K562 (cell line): ENCODE measurements at regions not wholly inside any gene's neighbourhood (a gene's known extent, or its start where the extent isn't known, plus 50 kb on each side); places are given as distances from the start of the nearest gene placed in this dataset.

Experiments used
- GABPA ChIP-seq: fragments of 200-800 bp; sonication (Bioruptor generic); conservative IDR thresholded peaks from 2 replicates; pipeline ENCODE4 v1.6.1; 2016; ENCODE audit warnings: low read depth, missing genetic modification characterization, missing compliant biosample characterization
- GATAD2B ChIP-seq: fragments of 450-650 bp; IDR thresholded peaks from 2 replicates; pipeline ENCODE4 v1.6.1; 2017; ENCODE audit warnings: mild to moderate bottlenecking, borderline replicate concordance
- GTF2E2 ChIP-seq: fragments of 200-800 bp; sonication (Bioruptor generic); IDR thresholded peaks from 2 replicates; pipeline ENCODE4 v1.6.1; 2016; ENCODE audit warnings: missing genetic modification characterization, missing compliant biosample characterization
- HNRNPK ChIP-seq: fragments of 200-400 bp; formaldehyde crosslinking; IDR thresholded peaks from one replicate; pipeline ENCODE4 v1.6.1; 2018; ENCODE audit warnings: mild to moderate bottlenecking, low read depth, low read length; ENCODE audit not compliant: poor library complexity, severe bottlenecking
- MLLT1 ChIP-seq, 2 experiments: fragments of 450-650 bp; IDR thresholded peaks; 2 replicates each; pipeline ENCODE4 v1.6.1; 2016
- MTA3 ChIP-seq: fragments of 450-650 bp; formaldehyde crosslinking; IDR thresholded peaks from 2 replicates; pipeline ENCODE4 v1.6.1; 2017; ENCODE audit warnings: mild to moderate bottlenecking, borderline replicate concordance
- POLR2AphosphoS2 ChIP-seq: IDR thresholded peaks from 2 replicates; pipeline ENCODE4 v1.6.1; 2012; ENCODE audit warnings: low read length, improper control_type of control experiment
- RBM22 ChIP-seq: fragments of 200-400 bp; formaldehyde crosslinking; IDR thresholded peaks from 2 replicates; pipeline ENCODE4 v1.6.1; 2018; ENCODE audit warnings: low read length, low read depth; ENCODE audit not compliant: poor library complexity, severe bottlenecking
- RBM39 ChIP-seq: fragments of 200-400 bp; formaldehyde crosslinking; optimal IDR thresholded peaks from 2 replicates; pipeline ENCODE3; 2018; ENCODE audit warnings: low read depth, low read length
- UBTF ChIP-seq, 2 experiments: IDR thresholded peaks; 2 replicates each; pipeline ENCODE4 v1.6.1; 2012; ENCODE audit warnings: improper control_type of control experiment in 2 of 2, low read depth in 2 of 2, low read length in 2 of 2, borderline replicate concordance in 1 of 2
- ZBTB8A ChIP-seq: fragments of 450-650 bp; IDR thresholded peaks from 2 replicates; pipeline ENCODE4 v1.6.1; 2018; ENCODE audit warnings: mild to moderate bottlenecking, moderate library complexity; ENCODE audit not compliant: partially characterized antibody
- ZSCAN29 ChIP-seq: fragments of 450-650 bp; IDR thresholded peaks from 2 replicates; pipeline ENCODE4 v1.6.1; 2017
- ZZZ3 ChIP-seq: fragments of 450-650 bp; IDR thresholded peaks from 2 replicates; pipeline ENCODE4 v1.6.1; 2016; ENCODE audit warnings: antibody characterized with exemption, mild to moderate bottlenecking, moderate library complexity
- TF ChIP-seq, protein P1 (sequence below): fragments of 450-650 bp; conservative IDR thresholded peaks from 2 replicates; pipeline ENCODE4 v1.6.1; 2016; ENCODE audit warnings: missing genetic modification characterization, low read depth, mild to moderate bottlenecking, control low read depth, missing compliant biosample characterization

DNA sequence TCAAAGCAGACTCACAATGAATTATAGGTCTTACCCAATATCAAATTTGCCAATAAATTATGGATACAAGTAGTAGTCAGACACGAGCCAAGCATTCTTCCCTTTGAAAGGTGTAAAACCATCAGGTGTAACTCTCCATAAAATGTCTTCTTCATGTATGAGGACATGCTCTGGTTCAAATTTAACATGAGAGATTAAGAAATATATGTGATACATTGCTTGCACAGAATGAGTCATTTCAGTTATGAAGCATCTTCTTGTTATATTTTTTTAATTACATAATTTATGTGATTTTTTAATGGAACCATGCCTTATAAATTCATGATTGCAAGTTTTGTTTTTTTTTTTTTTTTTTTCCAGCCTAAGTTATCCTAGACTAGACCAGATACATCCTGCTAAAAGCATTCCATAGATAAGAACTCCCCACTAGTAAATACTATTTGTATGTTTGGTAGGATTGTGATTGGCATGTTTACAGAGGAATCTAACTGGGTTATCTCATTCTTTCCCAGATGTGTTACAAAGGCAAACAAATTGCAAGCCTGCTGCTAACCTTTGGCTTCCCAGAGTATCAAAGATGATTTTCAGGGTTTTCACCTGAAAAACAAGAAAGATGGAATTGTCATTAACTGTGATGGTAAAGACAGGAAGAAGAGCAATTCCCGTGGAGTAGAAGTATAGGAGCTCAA lies 621.9 kb downstream of the XIRP2 start:
- TF ChIP-seq ZSCAN29, result no peak
- TF ChIP-seq RBM39, result no peak
- no peak for TF ChIP-seq UBTF (IDR thresholded peaks at IDR 0.05; ENCODE audit: borderline replicate concordance in 1 of 2, low read depth in 2 of 2, low read length in 2 of 2)
- TF ChIP-seq GTF2E2 (tag), result no peak
- no peak for TF ChIP-seq GABPA (tag)
- TF ChIP-seq MTA3, result no peak
- no peak for TF ChIP-seq RBM22
- TF ChIP-seq, protein P1, sequence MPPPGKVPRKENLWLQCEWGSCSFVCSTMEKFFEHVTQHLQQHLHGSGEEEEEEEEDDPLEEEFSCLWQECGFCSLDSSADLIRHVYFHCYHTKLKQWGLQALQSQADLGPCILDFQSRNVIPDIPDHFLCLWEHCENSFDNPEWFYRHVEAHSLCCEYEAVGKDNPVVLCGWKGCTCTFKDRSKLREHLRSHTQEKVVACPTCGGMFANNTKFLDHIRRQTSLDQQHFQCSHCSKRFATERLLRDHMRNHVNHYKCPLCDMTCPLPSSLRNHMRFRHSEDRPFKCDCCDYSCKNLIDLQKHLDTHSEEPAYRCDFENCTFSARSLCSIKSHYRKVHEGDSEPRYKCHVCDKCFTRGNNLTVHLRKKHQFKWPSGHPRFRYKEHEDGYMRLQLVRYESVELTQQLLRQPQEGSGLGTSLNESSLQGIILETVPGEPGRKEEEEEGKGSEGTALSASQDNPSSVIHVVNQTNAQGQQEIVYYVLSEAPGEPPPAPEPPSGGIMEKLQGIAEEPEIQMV (tag), result no peak
- TF ChIP-seq ZZZ3, result no peak
- no peak for TF ChIP-seq MLLT1 (IDR thresholded peaks at IDR 0.05)
- TF ChIP-seq GATAD2B, result no peak
- TF ChIP-seq ZBTB8A, result no peak
- no peak for TF ChIP-seq HNRNPK
- no peak for TF ChIP-seq POLR2AphosphoS2
